ENCODE measurements at regions not wholly inside any gene's neighbourhood (a gene's known extent, or its start where the extent isn't known, plus 50 kb on each side); places are given as distances from the start of the nearest gene placed in this dataset.

DNA sequence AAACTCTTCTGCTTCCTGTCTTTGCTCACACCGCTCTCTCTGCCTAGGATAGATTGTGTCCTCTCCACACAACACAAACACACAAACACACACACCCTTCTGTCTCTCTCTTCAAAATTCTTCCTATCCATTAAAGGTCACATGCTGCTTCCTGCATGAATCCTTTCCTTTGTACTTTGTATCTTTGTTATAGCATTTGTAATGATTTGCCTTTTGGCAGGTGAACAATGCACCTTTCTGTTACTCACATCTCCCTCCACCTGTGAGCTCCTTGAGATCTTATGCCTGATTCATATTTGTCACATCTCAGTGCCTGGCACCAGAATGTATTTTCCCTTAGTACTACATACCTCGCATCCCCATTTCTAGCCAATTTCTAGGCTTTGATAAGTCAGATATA is 251.4 kb upstream of the UMPS start:
- no peak for DNase-seq (ENCODE audit: low read depth in 2 of 3, low spot score in 2 of 3)

DNA sequence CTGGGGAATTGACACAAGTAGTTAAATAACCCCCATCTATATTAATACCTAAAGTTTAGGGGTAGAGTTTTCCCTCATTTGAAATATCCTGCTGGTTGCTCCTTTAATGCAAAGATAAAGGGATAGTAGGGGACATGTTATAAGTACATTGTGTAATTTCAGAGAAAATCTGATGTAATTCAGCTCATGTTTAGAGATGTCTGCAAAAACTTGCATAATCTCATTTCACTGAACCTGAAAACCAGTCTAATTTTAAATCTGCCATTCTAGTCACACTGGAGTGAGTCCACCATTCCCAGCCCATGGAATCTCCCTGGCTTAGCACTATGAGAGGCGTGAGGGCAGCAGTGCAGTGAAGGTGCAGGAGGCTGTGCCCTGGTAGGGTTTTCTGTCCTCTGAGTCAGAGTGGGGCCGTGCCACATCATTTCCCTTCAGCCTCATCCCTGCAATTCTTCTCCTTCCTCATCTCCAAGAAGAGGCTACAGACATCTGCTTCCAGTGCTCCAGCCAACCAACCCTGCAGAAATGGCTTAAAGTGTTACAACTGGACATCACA is 246.3 kb upstream of the UMPS start:
- no peak for DNase-seq (ENCODE audit: low read depth in 2 of 3, low spot score in 2 of 3)

DNA sequence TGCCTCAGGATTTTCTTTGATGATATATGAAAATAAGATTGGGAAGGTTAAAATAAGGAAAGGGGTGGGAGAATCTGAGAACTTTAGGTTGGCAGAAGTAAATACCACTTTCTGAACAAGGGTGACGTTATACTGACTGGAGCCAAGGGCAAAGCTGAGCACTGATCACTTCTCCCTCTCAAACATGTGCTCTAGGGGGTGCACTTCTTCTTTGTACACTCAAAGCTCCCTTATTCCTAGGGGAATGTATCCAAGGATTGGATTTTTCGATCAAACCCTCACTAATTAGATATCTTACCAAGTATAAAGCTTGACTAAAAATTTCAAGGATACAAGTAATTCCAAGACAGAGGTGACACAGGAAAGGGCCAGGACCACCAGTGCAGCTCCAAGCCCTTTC is 243.9 kb upstream of the UMPS start:
- no peak for DNase-seq (ENCODE audit: low read depth in 2 of 3, low spot score in 2 of 3)

DNA sequence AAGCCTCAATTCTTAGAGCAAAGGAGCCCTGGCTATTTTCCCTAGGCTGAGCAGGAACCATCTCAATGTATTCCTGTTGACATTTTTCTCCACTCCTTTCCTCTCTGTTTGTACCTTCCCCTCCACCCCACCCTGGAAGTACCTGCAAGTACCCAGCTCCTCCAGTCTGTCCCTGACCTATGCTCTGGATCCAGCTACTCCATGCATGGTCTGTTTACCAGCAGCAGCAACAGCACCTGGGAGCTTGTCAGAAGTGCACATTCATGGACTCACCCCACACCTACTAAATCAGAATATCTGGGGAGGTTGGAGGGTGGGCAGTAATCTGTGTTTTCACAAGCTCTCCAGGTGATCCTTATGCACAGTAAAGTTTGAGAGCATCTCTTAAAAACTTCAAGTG is 240.7 kb upstream of the UMPS start:
- no peak for DNase-seq (ENCODE audit: low read depth in 2 of 3, low spot score in 2 of 3)

DNA sequence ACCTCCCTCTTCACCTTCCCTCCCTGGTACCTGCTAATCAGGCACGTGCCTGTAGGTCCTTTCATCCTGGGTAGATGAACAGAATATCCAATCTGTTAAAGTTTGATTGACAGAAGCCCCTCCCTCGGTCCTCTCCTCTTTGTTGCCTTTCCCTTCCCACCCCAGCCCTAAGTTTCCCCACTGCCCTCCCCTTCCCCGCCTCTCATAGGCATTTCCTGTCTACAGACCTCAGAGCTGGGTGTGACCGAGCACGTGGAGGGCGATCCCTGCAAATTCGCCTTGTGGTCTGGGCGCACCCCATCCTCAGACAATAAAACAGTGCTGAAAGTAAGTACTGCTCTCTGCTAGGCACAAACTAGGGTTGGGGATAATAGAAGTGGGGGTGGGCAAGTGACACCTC is 239.2 kb upstream of the UMPS start:
- DNase-seq (ENCODE audit: low read depth in 2 of 3, low spot score in 2 of 3): no peak

DNA sequence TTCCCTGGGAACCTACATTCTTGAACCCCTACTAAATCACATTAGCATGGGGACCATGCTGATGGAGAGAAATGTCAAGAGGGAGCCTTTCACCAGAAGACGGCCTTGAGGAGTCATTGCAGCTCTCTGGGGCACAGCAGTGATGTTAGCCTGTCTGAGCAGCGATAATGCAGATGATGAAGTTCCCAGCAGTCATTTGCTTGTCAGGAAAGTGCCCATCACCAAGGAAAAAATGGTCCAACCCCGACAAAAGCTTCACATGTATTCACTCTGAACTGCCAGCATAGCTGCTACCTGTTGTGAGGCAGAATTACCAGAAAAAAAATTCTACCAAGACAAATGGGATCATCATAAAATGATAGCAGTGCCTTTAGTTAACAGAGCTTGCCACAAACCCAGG is 238.4 kb upstream of the UMPS start:
- no peak for DNase-seq (ENCODE audit: low read depth in 2 of 3, low spot score in 2 of 3)

DNA sequence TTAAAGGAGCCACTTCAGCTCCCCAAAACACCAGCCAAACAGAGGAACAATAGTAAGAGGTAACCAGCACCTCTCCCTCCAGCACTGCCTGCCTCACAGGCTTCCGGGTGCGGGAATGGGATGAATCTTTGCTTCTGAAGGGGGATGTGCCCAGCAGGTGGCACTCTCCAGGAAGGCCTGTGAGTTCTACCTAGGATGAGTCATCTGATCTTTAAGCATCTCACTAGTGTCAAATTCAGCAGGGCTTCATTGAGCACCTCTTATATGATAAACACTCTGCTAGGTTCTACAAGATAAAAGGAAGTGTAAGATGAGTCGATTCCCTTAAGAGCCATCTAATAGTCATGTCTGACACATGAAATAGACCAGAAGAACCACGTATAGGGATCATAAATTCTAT is 237.4 kb upstream of the UMPS start:
- DNase-seq (ENCODE audit: low read depth in 2 of 3, low spot score in 2 of 3): no peak

DNA sequence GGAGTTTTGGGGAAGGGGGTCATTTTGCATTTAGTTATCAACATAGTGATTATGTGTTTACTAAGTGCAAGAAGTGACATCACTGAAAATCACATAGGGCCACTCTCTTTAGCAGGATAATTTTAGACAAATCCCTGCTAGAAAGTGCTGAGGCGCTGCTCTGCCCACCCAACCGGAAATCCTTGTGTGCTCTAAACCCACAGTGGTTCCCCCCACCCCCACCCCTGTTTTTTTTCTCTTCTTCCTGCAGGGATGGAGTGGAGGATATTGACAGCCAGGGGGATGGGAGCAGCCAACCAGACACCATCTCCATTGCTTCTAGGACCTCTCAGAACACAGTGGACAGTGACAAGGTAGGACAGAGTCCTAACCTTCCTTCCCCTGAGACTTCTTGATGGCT is 234.2 kb upstream of the UMPS start:
- no peak for DNase-seq (ENCODE audit: low read depth in 2 of 3, low spot score in 2 of 3)

DNA sequence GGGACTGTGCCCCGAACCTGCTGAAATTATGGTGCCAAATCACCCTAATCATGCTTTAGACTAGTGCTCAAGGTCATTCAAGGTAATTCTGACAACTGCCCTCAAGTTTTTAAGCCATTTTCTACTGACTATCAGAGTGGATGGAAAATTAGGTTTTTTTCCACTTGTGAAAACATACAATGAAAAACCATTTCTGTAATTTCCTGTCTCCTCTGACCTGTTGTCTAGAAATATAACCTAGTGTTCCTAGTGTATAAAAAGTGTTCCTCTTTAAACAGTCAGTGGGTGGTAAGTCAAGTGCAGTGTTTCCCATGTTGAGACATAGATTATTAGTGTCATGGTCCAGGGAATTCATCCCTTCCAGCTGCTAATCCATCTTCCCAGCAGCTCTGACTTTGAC is 232.8 kb upstream of the UMPS start:
- DNase-seq (ENCODE audit: low read depth in 2 of 3, low spot score in 2 of 3): no peak

DNA sequence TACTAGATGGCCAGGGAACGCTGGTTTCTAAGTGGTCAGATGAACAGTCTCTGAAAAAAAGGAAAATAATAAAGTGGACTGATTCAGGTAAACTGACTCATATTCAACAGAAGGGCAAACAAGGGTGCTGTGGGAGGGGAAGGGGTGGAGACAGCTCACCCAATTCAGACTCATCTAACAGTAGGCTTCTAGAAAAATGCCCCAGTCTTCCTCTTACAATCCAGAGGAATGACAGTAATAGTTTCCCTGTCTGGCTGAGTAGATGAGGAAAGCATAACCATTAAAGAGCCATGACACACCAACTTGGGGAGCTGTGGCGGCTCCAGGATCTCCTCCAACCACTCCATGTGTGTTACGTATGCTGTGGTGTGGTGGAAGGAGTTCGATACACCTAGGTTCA is 231.4 kb upstream of the UMPS start:
- no peak for DNase-seq (ENCODE audit: low read depth in 2 of 3, low spot score in 2 of 3)

DNA sequence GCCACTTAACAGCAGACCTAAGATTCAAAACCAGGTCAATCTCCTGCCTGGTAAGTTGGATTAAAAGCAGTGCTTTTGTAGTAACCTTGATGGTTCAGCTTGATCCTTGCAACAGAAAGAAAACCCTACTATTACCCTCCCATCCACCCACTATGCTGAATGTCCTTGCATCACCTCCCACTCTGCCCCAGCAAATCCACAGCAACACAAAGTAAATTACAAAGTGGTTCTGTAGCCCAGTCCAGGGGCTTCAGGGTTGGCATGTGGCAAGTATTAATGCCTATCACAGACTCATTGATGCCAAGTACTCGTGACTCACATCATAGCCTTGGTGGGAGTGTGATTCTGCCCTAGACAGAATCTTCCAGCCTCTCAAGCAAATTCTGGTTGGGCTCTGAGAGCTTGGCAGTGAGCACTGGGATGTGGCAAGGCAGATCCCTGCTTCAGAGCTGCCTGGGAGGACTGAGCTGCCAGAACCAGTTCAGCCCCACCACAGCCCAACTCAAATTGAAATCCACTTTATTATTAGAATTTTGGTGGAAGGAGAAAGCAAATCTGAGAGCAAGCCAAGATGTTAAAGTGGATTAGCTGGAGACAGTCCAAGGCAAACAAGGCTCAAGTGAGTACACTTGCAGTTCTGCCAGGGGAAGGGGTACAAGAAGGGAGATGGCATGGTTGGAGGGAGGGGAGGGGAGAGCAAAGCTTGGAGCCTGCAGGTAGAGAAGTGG is 225.8 kb upstream of the UMPS start:
- DNase-seq (ENCODE audit: low read depth in 2 of 3, low spot score in 2 of 3): no peak

DNA sequence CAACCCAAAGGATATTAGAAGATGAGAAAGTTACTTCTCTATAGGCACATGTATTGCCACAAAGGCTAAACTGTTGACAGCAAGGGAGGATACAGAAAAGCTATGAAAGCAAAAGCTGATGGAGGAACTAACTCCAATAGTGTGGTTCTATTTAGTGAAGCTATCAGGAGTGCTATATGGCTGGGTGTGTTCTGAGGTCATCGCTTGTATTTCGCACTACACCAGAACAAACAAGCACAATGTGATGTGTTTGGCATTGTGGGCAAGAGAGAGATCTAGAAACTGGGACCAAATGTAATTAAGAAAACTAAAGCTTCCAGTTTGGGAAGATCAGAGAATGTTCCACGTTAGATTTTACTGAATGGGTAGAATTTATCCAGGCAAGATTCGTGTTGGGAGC is 220.4 kb upstream of the UMPS start:
- no peak for DNase-seq (ENCODE audit: low read depth in 2 of 3, low spot score in 2 of 3)

DNA sequence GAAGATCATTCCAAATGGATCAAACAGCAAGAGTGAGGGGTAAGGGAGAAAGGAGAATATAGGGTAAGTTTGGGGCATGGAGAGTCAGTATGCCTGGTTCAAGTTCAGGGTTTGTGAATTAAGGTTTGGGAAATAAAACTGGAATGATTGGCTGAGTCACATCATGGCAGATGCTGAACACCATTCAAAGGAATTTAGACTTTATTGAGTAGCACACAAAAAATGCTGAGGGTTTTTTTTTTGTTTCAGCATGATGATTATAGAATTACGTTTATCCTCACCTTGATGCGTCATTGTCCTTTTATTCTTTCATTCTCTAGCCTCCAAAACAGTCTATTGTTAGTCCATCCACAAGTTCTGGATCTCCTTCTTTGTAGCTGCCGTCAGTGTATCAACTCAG is 220.0 kb upstream of the UMPS start:
- DNase-seq (ENCODE audit: low read depth in 2 of 3, low spot score in 2 of 3): no peak

DNA sequence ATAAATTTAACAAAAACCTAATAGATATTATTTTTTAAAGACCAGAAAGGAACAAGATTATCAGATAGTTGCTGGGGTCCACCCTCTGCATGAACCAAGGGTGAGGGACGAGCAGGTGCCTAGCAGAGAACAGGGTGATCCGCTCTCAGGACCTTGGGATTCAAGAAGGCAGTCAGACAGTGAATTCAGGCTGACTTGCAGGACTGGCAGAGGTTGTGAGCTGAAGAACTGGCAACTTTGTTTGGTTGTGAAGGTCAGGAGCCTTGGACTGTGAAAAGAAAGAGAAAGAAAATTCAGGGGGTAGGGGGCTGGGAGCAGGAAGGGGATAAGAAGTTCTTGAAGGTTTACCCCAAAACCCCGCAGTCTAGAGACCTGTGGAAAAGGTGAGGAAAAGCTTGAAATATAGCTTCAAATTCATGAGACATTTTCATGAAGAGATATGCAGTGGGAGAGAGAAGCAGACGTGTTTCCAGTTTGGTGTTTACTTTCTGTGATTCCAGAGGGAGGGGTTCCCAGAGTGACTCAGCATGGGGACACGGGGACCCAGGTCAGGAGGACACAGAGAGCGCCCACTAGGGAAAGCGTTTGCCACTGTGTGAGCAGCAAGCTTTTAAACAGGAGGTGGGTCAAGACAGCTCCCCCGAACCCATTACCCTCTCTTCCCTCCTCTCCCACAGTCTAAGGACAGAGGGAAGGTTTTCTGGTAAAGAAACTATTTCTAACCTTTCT is 217.2 kb upstream of the UMPS start:
- no peak for DNase-seq (ENCODE audit: low read depth in 2 of 3, low spot score in 2 of 3)

DNA sequence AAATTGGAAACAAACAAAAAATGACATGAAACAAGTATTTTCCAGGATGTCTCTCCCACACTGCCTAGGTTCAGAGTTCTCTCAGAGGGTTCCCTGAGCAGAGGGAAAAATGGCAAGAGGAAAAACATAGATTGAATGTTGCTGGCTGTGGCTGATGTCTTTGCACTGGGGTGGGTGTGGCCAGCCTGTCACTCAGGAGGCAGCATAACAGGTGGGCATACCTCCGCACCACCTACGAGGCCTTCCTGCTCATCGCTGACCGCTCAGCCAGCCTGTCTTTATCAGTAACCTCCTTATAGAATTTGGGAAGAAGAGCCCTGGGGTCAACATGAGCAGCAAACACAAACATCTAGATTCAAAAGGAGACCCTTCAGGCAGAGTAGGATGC is 216.6 kb upstream of the UMPS start:
- no peak for DNase-seq (ENCODE audit: low read depth in 2 of 3, low spot score in 2 of 3)

DNA sequence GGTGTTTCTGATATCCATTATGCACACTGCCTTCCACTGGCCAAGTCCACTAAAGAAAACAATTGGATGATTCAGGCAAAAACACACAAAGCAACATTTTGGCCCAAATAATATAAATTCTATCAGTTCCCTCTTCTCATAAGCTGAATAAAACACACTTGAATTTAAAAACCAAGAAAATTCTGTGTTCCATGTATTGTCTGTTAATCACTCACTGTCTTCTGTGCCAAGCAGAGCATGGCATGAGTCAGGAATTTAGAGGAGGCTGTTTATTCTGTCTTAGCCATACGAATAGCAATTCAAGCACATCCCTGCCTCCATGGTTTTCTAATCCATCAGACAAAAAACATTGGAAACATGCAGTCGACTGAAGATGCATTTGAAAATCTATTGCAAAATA is 215.6 kb upstream of the UMPS start:
- DNase-seq (ENCODE audit: low read depth in 2 of 3, low spot score in 2 of 3): no peak

DNA sequence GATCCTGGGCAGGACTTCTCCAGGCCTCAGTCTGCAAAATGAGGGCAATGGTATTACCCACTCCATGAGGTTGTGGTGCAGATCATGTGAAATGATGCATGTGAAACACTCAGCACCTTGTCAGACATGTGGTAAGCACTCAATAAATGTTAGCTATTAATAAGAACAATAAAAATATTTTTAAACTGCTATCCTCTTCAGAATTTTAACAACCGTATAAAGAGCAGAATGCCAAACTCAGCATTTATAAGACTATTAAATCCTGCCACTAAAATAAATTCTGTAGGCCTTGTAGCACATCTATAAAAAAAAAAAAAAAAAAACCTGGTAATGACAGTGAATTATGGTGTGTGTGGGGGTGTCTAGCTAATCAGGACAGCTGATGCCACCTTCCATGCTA is 213.9 kb upstream of the UMPS start:
- DNase-seq (ENCODE audit: low read depth in 2 of 3, low spot score in 2 of 3): no peak

DNA sequence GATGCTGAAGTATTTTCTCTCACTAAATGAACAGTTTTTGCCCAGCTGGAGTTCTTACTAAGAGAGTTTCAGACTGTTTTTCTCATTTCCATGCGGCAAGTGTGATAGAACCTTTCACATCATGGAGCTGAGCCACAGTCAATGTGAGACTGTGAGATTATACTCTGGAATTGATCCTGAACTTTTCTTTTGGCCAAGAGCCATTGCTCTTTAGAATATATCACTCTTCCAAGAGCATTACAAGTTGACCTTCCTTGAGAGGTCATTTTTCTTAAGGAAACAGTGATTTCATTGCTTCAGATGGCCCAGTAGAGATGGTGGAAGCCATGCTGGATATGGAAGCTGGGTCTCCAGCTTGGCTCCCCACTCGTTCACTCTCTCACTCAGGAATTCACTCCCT is 212.9 kb upstream of the UMPS start:
- no peak for DNase-seq (ENCODE audit: low read depth in 2 of 3, low spot score in 2 of 3)

DNA sequence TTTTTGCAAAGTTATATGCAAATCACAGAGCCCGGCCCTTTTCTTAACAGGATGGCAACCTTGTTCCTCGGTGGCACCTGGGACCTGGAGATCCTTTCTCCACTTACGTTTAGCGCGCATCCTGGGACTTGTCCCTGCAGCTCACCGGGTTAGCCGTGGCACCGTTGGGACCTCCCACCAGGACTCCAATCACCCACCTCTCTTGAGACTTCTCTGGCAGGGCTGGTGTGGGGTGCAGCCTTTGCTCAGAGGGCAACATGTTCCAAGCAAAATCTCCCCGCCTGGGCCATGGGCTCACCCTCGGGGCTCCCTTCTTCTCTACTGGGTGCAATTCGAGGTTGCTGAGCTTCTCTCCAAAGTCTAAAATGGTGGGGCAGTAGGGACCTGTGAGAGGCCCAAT is 211.9 kb upstream of the UMPS start:
- no peak for DNase-seq (ENCODE audit: low read depth in 2 of 3, low spot score in 2 of 3)

DNA sequence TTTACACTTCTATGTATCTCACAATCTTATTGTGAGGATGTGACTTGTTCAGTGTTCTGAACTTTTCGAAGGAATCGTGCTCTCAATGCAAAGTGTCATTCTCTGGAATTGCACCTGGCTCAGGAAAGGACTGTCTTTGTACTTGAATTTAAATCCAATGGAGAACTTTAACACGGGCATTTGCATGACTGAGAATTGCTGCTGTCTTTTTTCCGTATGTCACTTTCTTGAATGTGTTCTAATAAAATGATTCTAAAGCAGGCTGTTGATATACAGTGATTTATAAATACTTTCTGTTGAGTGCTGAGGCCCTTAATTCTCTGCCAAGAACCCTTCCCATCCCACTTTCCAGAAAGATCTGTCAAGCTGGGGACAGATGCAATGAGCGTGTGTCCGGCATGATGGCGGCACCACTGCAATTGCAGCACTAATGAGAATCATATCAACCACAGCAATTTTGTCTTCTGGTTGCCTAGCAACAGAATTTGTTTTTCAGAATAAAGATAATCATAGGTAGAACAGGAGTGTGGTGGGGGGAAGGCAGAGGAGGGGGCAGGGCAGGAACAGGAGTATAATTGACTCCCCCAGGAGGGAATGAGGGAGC is 210.6 kb upstream of the UMPS start:
- DNase-seq (ENCODE audit: low read depth in 2 of 3, low spot score in 2 of 3): no peak

DNA sequence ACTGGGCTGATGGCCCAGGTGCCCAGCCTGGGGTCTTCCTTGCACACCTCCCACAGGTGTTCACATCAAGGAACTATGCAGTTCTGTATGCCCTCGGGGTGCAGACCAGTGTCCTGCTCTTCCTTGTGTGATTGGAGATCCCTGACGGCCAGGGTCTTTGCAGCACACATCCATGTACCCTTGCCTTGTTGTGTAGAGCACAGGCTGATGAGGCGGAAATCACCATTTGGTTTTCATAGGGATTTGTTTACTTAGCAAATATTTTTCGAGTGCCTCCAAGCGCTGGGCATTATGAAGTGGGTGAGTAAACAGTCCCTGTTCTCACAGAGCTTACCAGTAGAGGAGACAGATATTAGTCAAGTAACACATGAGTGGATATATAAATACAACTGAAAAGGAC is 209.3 kb upstream of the UMPS start:
- no peak for DNase-seq (ENCODE audit: low read depth in 2 of 3, low spot score in 2 of 3)

DNA sequence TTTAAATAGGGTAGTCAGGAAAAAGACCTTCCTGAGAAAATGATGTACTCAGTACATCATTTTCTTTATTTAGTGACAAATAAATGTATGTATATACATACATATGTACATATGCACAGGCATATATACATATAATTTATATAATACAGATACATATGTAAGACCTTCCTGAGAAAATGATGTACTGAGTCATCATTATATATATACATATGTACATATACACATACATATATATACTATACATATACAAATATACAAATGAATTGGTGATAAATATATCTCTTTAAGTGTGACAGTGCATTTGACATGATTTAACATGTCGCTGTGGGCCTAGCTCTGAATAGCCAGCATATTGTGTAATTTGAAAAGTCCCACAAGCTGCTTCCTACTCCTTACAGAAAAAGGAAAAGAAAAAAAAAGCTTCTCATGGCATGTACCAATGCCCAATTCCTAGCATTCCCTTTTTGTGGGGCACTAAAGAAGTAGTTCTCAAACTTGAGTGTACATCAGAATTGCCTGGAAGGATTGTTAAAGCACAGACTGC is 208.1 kb upstream of the UMPS start:
- DNase-seq (ENCODE audit: low read depth in 2 of 3, low spot score in 2 of 3): no peak

Data from activated CD8-positive, alpha-beta memory T cell treated with anti-CD3 and anti-CD28 coated beads for 48 hours (primary cell).